ENCODE measurements at regions not wholly inside any gene's neighbourhood (a gene's known extent, or its start where the extent isn't known, plus 50 kb on each side); places are given as distances from the start of the nearest gene placed in this dataset.

- TF ChIP-seq POLR2AphosphoS5 (IDR thresholded peaks at IDR 0.05; ENCODE audit: insufficient read depth, low read depth, low read length) (no peak), POLR2A (IDR thresholded peaks at IDR 0.05; ENCODE audit: low read depth, low read length) (no peak), CTCF (IDR thresholded peaks at IDR 0.05; ENCODE audit: extremely low read depth in 1 of 2, insufficient read depth in 1 of 2, low read depth in 1 of 2, low read length in 2 of 2) (no peak)
These were observed 416.2 kb upstream of the GHITM start for GRCh38 chr10:83723080-83723479.

Measured in endothelial cell of umbilical vein (primary cell).